ENCODE measurements at regions not wholly inside any gene's neighbourhood (a gene's known extent, or its start where the extent isn't known, plus 50 kb on each side); places are given as distances from the start of the nearest gene placed in this dataset.

DNA sequence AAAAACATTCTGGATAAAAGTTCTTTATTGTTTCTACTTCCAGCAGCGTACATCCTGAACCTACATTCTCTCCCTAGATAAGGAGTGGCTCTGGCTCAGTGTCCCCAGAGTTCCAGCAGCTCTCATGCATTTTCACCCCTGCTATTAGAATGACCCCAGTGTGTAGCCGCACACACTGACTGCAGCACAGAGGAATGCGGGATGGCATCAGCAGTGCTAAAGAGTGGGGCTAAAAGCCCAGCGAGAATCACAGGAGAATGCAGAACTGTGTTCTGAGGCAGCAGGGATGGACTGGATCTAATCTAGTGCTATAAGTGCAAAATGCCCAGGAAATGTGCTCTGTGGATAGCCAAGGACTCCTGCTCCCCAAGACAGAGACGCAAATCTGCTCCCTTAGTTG is 66.4 kb upstream of the TJP1 start:
- TF ChIP-seq, protein P1, sequence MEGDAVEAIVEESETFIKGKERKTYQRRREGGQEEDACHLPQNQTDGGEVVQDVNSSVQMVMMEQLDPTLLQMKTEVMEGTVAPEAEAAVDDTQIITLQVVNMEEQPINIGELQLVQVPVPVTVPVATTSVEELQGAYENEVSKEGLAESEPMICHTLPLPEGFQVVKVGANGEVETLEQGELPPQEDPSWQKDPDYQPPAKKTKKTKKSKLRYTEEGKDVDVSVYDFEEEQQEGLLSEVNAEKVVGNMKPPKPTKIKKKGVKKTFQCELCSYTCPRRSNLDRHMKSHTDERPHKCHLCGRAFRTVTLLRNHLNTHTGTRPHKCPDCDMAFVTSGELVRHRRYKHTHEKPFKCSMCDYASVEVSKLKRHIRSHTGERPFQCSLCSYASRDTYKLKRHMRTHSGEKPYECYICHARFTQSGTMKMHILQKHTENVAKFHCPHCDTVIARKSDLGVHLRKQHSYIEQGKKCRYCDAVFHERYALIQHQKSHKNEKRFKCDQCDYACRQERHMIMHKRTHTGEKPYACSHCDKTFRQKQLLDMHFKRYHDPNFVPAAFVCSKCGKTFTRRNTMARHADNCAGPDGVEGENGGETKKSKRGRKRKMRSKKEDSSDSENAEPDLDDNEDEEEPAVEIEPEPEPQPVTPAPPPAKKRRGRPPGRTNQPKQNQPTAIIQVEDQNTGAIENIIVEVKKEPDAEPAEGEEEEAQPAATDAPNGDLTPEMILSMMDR (IDR thresholded peaks at IDR 0.05; ENCODE audit: insufficient read depth, low read length) = no peak
- TF ChIP-seq POLR2AphosphoS5 (IDR thresholded peaks at IDR 0.05; ENCODE audit: low read depth) (no peak), SPI1 (IDR thresholded peaks at IDR 0.05; ENCODE audit: borderline replicate concordance, low read depth) (no peak)
- TF ChIP-seq, protein P2, sequence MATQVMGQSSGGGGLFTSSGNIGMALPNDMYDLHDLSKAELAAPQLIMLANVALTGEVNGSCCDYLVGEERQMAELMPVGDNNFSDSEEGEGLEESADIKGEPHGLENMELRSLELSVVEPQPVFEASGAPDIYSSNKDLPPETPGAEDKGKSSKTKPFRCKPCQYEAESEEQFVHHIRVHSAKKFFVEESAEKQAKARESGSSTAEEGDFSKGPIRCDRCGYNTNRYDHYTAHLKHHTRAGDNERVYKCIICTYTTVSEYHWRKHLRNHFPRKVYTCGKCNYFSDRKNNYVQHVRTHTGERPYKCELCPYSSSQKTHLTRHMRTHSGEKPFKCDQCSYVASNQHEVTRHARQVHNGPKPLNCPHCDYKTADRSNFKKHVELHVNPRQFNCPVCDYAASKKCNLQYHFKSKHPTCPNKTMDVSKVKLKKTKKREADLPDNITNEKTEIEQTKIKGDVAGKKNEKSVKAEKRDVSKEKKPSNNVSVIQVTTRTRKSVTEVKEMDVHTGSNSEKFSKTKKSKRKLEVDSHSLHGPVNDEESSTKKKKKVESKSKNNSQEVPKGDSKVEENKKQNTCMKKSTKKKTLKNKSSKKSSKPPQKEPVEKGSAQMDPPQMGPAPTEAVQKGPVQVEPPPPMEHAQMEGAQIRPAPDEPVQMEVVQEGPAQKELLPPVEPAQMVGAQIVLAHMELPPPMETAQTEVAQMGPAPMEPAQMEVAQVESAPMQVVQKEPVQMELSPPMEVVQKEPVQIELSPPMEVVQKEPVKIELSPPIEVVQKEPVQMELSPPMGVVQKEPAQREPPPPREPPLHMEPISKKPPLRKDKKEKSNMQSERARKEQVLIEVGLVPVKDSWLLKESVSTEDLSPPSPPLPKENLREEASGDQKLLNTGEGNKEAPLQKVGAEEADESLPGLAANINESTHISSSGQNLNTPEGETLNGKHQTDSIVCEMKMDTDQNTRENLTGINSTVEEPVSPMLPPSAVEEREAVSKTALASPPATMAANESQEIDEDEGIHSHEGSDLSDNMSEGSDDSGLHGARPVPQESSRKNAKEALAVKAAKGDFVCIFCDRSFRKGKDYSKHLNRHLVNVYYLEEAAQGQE (IDR thresholded peaks at IDR 0.05; ENCODE audit: insufficient replicate concordance, low read depth) = no peak
